NCI-H187 treated with DMSO at 0.1 percent for 48 hours (cell line): ENCODE measurements at regions not wholly inside any gene's neighbourhood (a gene's known extent, or its start where the extent isn't known, plus 50 kb on each side); places are given as distances from the start of the nearest gene placed in this dataset.
"Not testable (repeated sequence)": the region's sequence is repeated elsewhere in the genome, so short reads cannot be mapped to it uniquely, and the experiment has no call there.

ENCODE experiments used
- DNase-seq: peaks from one replicate; lab custom pipeline; 2025; lab: John Stamatoyannopoulos, UW

- DNase-seq: no peak
Observed at GRCh38 chr6:19690325-19691075, 146.7 kb upstream of the ID4 start.

- DNase-seq: no peak
Observed at GRCh38 chr6:19691465-19692167, 145.6 kb upstream of the ID4 start.

- no peak for DNase-seq
Observed at GRCh38 chr6:19692506-19693298, 144.5 kb upstream of the ID4 start.

- no peak for DNase-seq
Observed at GRCh38 chr6:19694697-19695096, 142.5 kb upstream of the ID4 start.

- no peak for DNase-seq
Observed at GRCh38 chr6:19697744-19698290, 139.4 kb upstream of the ID4 start.

GRCh38 chr6:19699932-19700331 is 137.2 kb upstream of the ID4 start:
- no peak for DNase-seq

GRCh38 chr6:19705606-19706005 is 131.6 kb upstream of the ID4 start:
- DNase-seq: no peak

GRCh38 chr6:19712012-19712688 is 125.0 kb upstream of the ID4 start:
- DNase-seq: no peak

- no peak for DNase-seq
Observed at GRCh38 chr6:19712998-19713397, 124.2 kb upstream of the ID4 start.

- DNase-seq: no peak
Observed at GRCh38 chr6:19713411-19713810, 123.8 kb upstream of the ID4 start.

GRCh38 chr6:19713984-19714383 is 123.2 kb upstream of the ID4 start:
- DNase-seq: no peak

GRCh38 chr6:19714434-19715166 is 122.6 kb upstream of the ID4 start:
- no peak for DNase-seq

GRCh38 chr6:19715167-19715551 is 122.0 kb upstream of the ID4 start:
- no peak for DNase-seq

- DNase-seq: no peak
Observed at GRCh38 chr6:19719691-19720128, 117.5 kb upstream of the ID4 start.

- no peak for DNase-seq
Observed at GRCh38 chr6:19721766-19722377, 115.3 kb upstream of the ID4 start.

GRCh38 chr6:19722999-19723398 is 114.2 kb upstream of the ID4 start:
- no peak for DNase-seq

- DNase-seq: no peak
Observed at GRCh38 chr6:19723545-19723944, 113.6 kb upstream of the ID4 start.

- not testable (repeated sequence) for DNase-seq
Observed at GRCh38 chr6:19725436-19725835, 111.7 kb upstream of the ID4 start.

GRCh38 chr6:19731282-19731681 is 105.9 kb upstream of the ID4 start:
- no peak for DNase-seq

GRCh38 chr6:19734061-19734460 is 103.1 kb upstream of the ID4 start:
- no peak for DNase-seq

GRCh38 chr6:19734519-19734918 is 102.7 kb upstream of the ID4 start:
- no peak for DNase-seq
